Amygdala (tissue), 56 donors: ENCODE measurements at regions not wholly inside any gene's neighbourhood (a gene's known extent, or its start where the extent isn't known, plus 50 kb on each side); places are given as distances from the start of the nearest gene placed in this dataset.
A peak's percentile ranks its signal among the peaks of the same experiment; 100 is the strongest.

Experiments
- DNase-seq, 56 donors: peaks; one replicate each; lab custom pipeline; 2025; lab: John Stamatoyannopoulos, UW

DNA sequence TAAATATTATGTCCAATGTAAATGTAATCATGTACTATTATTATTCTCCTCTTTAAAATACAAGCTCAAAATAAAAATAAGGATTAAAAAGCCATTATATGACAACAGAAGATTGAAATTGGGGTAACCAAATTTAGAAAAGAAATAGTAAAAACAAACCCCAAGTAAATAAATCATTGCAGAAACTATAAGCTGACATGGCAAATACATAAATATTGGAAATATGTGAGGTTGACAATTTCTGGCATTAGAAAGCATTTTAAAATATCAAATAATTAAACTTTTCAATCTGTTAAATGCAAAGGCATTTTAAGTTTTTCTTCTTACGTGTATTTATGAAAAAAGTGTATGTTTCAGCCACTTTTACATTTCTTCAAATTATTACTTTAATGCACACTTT lies 394.7 kb upstream of the DACH1 start:
- DNase-seq: no peak

GRCh38 chr13:72259528-72259927 lies 392.5 kb upstream of the DACH1 start:
- DNase-seq: no peak

- DNase-seq: no peak
Measured at GRCh38 chr13:72258340-72258981, 391.5 kb upstream of the DACH1 start.

- DNase-seq: peak in 15 of 56 donors; percentile 0 to 20 (median 2)
Measured at GRCh38 chr13:72255908-72256307, 388.9 kb upstream of the DACH1 start.

DNA sequence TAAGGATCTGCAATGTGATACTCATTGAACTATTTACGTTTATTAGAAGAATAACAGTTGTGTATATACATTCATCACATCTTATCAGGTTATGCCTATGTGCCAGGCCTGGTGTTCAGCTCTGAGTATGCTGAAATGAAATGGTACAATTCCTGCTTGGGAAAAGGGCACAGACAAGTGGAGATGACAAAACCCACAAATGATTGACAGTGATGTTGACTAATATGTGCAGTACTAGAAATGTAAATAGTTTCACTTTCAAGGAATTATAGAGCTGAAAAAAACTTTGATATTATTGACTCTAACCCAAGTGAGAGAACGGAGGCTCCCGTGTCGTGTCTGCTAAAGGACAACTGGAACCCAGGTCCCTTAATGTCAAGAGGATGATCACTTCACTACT lies 386.8 kb upstream of the DACH1 start:
- DNase-seq: no peak

- no peak for DNase-seq
Measured at GRCh38 chr13:72246396-72246795, 379.4 kb upstream of the DACH1 start.

DNA sequence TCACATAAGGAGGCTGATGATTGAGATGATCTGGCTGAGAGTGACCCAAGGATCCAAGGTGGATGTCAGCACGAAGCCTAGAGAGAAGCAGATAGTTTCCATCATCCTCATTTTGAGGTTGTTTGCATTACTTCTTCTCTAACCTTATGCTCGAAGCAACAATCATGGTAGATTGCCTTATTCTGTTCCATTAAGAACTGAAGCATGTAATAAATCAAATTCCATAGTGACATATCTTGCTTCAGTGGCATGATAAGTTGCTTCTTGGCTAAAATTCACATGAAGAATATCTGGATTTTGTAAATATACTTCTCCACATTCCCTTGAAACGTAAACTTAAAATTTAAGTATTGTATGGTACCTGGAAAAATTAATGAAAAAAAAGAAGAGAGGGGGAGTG lies 377.8 kb upstream of the DACH1 start:
- no peak for DNase-seq

DNA sequence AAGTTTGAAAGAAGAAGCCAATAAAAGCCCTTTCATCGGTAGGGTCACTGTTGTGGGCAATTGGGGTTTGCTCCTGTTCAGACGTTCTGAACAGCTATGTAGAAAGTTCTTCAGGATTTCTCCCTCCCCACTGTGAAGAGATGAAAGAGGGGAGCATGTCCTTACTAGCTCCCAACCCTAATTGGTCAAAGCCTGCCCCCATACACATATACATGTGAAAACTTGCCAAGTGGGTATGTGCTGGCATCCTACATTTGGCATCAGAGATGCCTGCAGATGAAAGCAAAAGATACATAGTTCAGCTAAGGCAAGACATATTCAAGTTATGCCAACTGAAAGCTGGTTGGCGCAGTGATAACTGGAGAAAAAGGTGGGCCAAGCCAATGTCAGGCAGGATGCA lies 363.1 kb upstream of the DACH1 start:
- DNase-seq: no peak

DNA sequence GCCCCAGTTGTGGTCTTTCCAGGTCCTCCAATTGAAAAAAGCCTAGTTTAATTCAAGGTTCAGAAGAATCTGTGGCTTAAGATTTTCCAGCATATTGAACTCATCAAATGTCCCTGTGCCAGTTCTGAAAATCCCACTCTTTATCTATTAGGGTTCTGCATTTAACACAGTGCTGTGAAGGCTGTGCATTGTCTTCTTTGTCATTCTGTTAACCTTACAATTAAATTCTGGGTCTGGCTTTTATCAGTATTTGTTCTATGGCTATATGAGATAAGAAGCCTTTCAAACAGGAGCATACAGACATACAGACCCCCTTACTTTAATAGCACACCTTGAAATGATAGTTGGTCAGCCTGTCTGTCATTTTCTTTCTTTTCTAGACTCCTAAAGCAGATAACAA lies 362.1 kb upstream of the DACH1 start:
- DNase-seq: no peak

DNA sequence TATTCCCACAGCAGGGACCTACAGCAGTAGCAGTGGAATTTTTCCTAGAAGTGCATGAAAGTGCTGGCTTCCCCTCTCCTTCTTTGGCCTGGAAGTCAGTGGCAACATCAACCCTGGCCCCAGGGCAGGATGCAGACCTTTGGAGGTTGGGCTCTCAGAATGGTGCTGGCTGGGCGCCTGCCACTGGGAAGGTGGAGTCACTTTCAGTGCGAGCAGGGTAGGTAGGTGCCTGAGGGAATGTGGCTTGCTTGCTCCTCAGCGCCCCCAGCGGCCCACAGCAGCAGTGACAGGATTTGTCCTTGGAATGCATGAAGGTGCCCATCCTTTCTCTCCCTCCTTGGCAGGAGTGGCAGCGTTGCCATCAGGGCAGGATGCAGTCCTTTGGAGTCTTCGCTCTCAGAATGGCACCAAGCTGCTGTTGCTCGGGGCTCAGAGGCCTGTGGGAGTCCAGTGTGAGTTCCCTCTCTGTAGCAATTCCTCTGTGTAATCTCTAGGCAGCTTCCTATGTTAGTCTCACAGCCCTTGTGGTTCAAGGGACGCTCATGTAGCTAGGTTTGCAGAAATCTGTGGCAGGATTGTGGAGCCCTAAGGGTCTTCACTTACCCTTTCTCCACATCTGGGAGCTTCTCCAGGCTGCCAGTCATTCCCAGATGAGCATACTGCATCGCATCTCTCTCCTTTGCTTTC lies 354.4 kb upstream of the DACH1 start:
- peak in 3 of 56 donors; percentile 0 to 3 (median 3) for DNase-seq

DNA sequence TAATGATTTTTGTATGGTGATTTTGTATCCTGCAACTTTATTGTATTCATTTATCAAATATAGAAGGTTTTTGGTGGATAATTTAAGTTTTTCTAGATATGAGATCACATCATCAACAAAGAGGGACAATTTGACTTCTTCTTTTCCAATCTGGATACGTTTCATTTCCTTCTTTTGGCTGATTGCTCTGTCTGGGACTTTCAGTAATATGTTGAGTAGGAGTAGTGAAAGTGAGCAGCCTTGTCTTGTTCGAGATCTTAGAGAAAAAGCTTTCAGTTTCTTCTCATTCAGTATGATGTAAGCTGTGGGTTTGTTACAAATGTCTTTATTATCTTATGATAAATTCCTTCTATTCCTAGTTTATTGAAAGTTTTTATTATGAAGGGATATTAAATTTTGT lies 352.0 kb upstream of the DACH1 start:
- no peak for DNase-seq

- no peak for DNase-seq
Measured at GRCh38 chr13:72217142-72217541, 350.1 kb upstream of the DACH1 start.

GRCh38 chr13:72208112-72208645 lies 341.2 kb upstream of the DACH1 start:
- no peak for DNase-seq

GRCh38 chr13:72205773-72206172 lies 338.8 kb upstream of the DACH1 start:
- no peak for DNase-seq

GRCh38 chr13:72204291-72204690 lies 337.3 kb upstream of the DACH1 start:
- DNase-seq: no peak

- no peak for DNase-seq
Measured at GRCh38 chr13:72201726-72202125, 334.7 kb upstream of the DACH1 start.

DNA sequence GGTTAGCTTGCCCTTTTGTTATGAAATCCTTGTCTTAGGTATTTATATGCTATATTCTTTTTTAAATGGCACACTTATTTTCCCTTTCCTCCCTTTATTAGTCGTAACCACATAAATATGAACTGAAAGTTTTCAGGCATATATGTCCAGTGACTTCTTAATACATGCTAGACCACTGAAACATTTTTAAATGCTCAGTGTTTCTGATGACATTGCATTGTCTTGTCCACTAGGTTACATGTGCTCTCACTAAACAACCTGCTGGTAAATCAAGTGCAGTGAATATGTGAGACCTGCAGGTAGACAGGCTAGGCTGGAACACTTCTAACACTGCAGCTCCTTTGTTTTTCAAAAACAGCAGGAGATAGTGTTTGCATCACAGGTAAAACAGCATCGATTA lies 332.6 kb upstream of the DACH1 start:
- no peak for DNase-seq

- DNase-seq: no peak
Measured at GRCh38 chr13:72198967-72199560, 332.1 kb upstream of the DACH1 start.

DNA sequence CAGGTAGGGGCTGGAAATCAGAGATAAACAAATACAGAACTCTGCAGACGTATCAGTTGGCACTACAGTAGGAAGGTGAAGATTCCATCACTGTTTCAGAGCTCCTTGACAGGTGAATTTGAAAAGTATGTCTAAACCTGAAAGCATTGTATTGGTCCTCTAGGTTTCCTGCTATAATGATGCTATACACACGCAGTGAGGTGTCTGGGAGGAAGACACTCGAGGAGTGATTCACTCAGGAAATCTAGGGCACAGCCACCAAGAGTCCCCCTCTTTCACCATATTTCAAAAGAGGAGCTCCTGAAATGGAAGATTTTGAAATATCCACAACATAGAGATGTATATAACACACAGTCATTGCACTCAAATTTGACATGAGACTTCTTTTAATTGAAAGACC lies 331.0 kb upstream of the DACH1 start:
- DNase-seq: no peak

GRCh38 chr13:72195044-72195704 lies 328.2 kb upstream of the DACH1 start:
- DNase-seq: no peak

- no peak for DNase-seq
Measured at GRCh38 chr13:72194523-72194922, 327.5 kb upstream of the DACH1 start.
